Pons (tissue), 1 donor: ENCODE measurements at regions not wholly inside any gene's neighbourhood (a gene's known extent, or its start where the extent isn't known, plus 50 kb on each side); places are given as distances from the start of the nearest gene placed in this dataset.
A peak's percentile ranks its signal among the peaks of the same experiment; 100 is the strongest.

Experiments
- DNase-seq: peaks from one replicate; pipeline ENCODE4 v3.0.0-alpha.2; 2016; ENCODE audit warnings: low spot score

DNA sequence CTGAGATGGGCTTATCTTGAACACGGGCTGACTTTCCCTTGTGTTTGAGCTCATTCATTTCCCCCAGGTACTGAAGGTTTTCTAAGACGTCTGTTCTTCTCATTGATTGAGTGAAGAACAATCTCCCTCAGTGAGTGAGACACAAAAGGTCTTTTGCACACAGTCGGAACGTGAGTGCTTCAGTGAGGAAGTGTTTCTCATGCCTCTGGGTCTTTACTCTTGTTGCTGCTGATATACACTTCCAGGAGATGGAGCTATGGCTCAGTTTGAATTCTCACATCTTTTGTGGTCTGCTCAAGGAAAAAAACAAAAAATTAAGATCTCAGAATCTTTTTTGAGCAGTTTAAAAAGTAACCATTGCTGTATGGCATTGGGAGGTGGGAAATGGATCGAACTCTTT, 981.9 kb upstream of the TENM3 start:
- DNase-seq: peak; percentile 24

DNA sequence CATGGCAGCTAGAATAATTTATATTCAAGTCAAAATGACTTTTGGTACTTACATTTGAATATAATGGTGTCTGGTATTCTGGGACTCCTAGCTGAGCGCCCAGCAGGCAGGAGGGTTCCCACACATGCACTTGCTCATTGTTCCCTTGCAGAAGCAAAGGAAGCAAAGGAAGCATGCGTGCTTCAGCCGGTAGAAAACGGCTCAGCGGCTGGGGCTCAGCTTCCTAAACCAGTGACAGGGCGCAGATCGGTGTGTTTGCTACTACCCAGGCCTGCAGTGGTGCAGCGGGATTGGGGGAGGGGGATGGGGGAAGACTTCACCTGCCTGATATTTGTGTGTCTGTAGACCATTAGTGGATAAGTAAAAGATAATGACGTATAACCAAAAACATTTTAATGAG, 978.3 kb upstream of the TENM3 start:
- no peak for DNase-seq

DNA sequence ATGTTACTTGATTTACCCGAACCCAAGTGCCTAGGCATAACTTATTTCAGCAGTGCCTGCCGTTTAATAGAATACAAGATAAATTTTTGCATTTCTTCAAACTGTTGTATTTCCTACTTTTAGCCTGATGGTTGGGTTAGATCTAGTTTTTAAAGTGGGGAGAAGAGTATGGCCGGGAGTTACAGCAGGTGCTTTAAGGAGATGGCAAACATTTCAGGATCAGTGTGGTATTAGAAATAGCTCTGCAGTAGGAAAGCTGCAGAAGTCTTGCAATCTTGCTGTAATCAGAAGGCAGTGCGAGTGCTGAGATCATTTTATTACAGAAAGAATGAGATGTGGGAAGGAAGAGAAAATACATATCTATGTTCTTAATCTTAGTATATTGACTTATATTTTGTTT, 977.8 kb upstream of the TENM3 start:
- DNase-seq: no peak

DNA sequence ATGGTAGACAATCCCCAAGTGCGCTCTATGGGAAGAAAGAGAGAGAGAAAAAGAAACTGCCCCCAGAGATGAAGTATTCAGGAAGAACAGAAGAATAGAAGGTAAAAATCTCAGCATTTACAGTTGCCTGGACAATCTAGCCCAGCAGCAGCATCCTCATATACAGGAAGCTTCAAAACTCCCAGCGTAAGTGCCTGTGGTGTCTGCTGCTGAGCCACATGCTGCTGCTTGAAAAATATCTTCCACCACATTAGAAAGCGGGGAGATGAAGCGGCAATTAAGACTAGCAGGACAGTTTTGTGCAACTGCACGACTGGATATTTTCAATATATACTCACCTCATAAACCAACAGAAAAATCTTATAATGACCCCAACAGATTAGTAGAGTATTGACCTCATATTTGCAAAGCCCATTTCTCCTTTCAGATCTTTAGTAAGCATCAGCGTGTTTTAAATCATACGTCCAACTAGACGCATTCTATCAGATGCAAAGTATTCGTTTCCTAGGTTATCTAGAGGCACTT, 972.0 kb upstream of the TENM3 start:
- no peak for DNase-seq

DNA sequence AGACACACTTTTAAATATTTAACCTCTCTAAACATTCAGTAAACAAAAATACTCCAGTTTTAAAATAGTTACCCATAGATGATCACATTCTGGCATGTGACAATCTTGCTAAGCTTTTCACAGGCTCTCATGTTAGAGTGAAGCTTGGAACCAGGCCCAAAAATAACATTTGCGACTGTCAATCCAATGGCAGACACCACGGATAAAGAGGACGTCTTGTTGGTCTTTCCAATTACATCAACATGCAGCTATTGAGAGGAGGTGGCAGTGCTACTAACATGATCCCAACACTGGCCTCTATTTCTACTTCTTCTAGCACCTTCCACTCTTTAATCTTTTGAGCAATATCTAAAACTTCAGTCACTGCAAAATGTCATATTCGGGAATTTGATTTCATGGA, 970.8 kb upstream of the TENM3 start:
- no peak for DNase-seq

DNA sequence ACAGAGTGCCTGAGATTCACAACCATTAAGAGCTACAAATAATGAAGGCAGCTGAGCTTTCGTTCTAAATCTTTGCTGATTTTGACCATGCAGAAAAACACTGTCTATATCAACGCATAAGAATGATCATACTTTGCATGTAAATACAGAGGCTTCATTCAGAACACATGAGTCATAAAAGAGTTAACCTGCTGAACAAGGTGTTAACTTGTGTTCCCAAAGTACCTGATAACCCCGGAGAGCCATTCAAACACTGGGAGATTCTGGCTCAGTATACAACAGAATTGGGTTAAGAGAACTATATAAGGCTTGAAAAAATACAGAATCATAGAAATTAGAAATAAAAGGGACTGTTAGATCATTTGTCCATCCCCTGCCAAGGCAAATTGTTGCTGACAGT, 964.3 kb upstream of the TENM3 start:
- DNase-seq: no peak

DNA sequence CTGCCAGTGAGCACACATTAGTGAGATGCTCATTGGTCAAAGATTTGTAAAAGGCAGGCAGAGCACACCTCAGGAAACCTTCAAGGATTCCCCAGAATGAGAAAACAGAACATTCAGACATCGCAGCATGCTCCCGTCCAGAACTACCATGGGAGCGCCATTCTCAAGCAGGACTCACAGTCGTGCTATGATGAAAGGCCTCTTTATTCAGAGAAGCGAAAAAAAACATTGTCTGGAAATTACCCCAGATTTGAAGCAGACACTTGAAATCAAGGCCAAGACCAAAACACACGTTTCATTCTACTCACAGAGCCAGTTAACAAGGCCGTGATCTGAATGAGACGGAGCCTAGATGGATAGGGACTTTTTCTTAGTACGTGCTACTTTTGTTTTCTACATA, 961.8 kb upstream of the TENM3 start:
- peak; percentile 96 for DNase-seq

DNA sequence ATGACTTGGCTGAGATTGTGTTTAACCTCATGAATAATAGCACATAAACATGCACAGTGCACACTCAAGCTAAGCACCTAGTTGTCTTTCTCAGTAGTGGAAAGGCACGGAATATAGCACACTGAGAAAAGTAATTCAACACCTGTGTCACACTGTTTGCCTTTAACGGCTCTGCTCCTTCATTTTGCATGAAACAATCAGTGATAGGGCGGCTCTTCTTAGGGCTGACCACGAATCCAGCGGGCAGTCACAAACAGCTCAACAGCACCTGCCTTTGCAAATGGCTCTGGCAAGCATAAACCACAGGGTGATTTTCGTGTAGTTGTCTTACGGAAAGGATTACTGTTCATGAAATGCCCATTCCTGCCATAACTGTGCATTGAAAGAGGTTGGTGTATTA, 954.0 kb upstream of the TENM3 start:
- no peak for DNase-seq

DNA sequence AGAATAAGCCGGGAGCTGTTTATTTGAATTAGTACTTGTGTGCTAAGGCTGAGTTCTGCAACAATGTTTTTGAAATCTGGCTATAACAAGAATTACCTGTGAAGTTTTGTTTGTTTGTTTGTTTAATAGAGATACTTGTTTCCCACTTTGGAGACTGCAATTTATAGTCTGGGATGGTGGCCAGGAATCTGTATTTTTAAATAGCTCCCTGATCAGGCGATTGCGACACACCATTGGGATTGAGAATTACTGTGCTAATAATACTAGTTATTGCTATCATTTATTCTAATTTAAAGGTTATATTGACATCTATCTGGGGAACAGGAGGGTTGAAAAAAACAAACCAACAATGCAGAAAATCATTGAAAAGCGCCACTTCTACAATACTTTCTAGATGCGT, 951.6 kb upstream of the TENM3 start:
- no peak for DNase-seq

DNA sequence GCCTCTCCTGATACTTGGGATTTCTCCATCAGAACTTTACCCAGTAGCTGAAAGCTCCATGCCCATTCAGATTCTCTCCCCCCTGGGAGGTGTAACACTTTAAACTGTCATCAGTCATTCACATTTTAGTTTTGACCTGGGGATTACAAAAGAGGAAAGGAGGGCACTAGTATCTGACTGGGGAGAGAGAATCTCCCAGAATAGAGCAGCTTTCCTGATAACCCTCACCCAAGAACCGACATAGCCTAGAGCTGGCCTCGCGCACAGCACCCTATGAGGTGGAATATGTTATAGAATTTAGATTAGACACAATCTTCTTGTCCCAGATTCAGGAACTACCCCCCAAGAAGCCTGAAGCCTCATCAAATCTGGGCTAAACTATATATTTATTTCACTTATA, 950.2 kb upstream of the TENM3 start:
- DNase-seq: no peak

DNA sequence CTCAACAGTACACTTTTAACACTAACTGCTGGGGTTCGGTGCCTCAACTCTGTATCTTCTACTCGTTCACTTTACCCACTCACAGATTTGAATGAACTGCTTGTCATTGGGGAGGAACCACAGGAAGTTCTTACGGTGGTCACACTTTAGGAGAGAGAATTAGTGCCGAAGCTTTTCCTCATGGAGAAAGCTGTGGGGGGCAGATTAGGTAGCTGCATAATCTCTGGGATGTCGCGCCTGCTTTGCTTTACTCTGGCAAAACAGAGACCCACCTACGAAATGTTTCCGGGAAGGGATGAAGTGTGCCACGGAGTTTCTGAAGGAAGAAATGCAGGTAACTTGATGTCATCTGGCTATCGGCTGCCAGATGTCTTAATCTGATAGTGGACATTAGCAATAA, 949.7 kb upstream of the TENM3 start:
- no peak for DNase-seq

DNA sequence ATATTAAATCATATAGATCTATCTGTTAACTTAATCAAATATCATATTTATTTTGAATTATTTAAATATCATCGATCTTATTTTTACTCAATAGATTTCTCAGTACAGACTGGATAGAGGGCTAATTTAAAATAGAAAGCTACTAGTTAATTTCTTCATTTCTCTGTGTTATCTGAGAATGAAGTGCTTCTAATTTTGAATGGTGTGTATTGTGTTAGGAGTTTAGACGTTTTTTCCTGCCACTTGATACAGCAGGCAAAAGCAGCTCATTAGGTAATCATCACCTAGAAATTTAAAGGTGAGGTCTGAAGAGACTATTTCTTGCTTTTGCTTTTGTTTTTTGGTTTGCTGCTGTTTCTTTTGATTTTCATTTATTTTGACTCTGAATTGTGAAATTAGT, 948.8 kb upstream of the TENM3 start:
- no peak for DNase-seq

DNA sequence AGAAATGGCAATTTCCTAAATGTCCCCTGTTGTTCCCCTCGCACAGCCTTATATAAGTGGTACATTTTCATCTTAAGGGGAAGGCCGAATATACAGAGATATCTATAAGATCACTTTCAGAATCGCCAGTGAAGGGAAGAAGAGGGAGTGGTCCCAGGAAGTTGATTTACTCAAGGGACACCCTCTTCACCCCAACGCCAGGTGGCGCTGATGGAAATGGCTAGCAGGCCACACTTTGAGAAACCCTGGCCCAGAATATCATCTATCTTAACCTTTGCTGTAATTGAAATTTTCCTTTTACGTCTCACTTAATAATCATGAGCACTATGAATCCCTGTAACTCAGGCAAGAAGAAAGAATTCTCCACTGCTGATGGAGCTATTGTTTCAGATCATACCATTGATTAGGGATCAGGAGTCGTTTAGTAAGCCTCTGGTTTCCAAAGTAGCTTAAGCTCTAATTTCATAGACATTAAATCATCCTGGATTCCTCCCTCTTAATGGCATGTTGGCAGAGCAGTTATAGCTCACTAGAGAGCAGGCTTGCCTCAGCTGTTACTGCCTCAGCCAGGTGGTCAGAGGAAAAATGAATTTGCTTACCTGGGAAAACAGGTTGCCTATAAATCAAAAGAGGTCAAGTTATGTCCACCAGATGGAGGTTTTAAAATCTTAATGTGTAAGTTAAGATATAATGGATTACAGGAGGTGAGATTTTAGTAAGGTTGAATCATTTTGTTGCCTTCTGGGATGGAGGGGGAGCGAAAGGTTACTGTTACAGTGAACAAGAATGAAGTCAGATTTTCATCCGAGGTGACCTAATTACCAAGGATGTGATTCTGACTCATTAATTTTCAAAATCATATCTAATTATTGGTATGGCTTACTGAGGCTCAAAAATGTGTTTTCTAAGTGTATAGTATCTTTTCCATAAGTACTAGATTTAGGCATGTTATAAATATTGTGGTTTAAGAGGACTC, 941.2 kb upstream of the TENM3 start:
- DNase-seq: peak; percentile 3

DNA sequence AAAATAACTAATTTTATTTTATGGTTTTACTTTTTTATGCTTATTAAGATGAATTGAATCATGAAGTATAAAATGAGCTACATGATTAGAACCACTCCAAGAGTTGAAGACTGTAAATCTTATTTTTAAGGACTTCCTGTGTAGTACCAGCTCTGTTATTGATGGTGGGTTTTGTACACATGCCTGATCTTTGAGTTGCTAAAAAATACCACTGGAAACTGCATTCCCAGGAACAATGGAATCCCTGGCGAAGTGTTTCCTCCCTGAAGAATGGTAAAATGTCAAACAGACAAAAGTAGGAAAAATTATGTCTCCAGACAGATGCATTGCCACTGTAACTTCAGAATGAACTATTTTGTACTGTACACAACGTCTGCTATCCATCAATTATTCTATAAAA, 935.4 kb upstream of the TENM3 start:
- DNase-seq: no peak

DNA sequence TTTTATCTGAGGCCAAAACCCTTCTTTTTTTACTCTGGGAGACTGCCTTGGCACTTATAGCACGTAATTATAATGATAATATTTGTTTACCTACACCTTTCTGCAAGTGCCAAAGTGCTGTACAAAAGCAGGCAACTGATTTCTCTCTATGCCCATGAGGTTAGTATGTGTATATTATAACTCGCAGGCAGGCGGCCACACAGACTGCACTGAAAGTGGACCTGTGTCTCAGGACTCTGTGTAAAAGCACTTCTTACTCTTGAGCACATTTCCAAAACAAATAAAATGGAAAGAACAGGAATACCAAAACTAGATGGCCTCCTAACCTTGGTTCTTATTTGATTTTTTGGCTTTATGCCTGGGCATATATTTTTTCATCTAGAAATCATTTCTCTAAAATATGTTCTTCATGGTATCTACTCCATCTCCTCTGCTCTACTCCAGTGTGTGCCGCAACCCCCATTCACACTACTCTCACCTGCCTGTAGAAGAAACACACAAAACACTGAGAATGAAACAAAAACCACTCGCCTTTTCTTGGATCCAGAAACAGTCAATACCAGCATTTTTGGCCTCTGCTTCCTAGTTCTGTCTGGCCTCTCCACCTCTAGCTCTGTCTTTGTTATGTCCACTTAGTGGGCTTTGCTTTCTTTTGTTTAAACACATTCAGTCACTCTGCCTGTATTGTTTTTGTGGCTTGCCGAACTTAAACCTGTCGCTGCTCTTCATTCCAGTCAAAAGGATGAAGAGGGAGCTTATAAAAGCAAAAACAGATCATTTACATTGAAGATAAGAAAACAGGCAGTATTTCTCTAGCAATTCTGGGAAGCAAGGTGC, 934.5 kb upstream of the TENM3 start:
- no peak for DNase-seq

DNA sequence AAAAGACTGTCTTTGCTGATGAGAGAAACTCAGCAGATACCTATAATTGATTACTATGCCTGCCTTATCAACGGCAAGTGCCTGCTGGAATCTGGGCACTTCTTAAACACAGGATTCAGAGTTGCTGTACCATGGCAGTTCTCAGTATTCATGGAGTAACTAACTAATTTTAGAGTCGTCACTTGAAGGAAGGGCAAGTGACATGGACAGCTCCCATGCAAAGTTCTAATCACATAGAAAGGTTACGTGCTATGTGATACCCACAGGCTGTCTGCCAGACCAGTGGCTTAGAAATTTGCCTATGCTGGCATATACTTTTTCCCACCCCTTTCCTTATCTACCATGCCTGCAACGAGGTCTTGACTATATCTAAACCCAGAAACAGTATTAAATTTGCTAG, 931.1 kb upstream of the TENM3 start:
- DNase-seq: no peak

DNA sequence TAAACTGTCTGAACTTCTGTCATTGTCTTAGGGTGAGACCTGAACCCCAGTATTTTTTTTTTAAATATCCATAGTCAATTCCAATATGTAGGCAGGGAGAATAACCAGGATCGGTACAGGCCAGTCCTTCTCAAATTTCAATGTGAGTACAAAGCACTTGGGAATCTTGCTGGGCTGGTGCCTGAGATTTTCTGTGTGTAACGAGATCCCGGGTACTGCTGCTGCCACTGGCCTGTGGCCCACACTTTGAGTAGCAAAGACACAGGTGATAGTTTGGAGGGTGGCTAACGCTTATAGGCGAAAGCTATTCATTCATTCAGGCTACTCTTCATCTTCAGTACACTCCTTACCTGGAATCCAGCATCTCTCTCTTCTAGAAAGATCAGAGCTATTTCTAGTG, 923.6 kb upstream of the TENM3 start:
- DNase-seq: no peak

DNA sequence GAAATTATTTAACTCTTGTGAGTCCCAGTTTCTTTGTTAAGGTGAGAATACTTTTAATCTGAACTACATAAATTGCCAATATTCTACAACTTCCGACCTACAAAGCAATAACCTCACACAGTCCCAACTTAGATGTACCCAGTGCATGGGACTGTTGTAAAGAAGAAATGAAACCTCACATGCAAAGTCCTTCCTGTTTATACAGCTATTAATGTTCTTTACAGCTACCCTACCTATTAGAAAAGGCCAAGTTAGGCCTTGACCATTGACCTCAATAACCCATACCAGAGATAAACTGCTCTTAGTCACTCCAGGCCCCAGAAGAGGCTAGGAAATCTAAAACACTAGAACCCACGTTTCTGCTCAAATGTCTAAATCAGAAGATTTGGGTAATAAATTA, 920.1 kb upstream of the TENM3 start:
- DNase-seq: no peak

DNA sequence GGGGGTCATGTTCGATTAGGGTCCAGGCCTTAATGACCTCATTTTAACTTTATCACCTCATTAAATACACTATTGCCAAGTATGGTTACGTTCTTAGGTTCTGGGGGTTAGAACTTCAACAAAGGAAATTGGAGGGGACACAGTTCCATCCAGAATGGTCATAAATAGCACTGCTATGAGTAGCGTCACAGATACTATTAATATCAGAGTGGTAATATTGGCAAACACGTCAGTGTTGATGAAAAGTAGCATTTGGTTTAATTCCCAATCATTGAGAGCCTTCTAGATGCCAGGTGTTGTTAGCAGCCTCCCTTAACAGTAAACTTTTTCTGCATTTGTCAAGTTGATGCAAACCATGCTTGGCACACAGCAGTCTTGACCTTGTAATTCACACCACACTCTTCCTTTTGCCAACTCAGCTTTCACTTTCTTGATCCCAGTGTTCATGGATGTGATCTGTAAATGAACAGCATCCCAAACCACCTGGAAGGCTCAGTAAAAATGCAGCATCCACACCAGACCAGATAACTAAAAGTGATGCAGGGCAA, 912.5 kb upstream of the TENM3 start:
- no peak for DNase-seq

DNA sequence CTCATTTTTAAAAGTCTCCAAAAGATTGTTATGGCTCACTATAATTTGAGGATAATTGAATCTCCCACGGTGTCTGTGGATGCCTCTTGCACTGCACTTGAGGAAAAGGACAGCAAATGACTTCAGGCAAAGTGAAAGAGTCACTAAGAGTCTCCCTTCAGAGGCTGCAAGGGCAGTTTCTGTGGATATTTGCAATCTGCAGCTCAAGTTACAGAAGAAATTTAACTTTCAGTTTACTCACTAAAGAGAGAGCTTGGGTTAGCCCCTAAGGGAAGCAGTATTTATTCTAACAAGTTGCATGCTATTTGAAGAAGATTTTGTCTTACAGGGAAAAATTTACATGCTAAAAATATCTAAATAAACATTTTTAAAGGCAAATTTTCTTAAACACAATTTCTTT, 912.0 kb upstream of the TENM3 start:
- no peak for DNase-seq

DNA sequence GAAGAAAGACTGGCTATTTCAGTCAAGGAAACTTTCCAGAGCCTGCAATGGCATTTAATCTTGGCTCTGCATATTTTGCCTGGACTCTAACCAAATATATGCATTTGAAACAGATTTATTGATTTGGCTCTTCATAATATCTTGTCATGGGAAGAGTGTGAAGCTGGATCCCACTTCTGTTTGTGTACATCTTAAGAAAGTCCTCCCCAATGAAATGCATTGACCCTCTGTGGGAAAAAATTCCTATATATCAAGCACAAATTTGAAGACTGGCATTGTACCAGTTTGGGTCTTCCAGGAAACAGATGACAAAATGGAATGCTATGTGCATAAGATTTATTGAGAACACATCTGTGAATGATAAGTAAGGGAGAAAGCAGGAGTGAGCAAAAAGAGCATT, 897.3 kb upstream of the TENM3 start:
- DNase-seq: no peak

DNA sequence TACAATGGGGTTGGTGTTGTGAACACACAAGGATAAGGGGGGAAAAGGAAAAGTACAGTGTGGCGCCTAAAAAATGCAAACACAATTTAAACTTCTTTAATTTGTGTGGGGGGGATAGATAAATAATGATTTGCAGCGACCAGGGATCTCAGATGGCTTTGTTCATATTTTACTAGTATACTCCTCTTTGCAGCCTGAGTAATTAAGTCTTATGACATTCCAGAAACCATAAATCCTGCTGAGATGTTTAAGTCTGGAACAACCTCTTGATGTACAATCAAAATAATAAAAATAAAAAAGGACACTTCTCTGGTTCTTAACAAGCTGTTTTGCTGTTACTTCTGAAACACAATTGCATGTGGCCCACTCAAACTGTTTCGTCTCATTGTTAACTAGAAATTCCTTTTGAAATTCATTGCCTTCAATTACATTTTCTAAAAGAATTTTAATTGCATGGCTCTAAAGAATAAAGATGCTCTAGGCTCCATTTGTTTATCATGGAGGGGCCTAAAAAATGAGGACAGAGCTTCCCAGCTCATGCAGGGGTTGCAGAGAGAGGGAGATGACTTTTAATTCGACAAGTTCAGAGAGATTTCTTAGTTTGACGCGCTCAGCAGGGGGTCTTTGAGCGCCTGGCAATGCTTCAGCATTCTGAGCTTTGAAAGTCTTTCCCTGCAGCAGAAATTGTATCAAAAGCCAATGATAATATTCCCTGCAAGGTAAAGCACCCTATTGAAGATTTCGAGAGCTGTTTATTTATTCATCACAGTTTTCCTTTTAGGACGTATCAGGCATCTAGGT, 892.4 kb upstream of the TENM3 start:
- no peak for DNase-seq
